ENCODE measurements at regions not wholly inside any gene's neighbourhood (a gene's known extent, or its start where the extent isn't known, plus 50 kb on each side); places are given as distances from the start of the nearest gene placed in this dataset.

- no peak for FAIRE-seq
- Histone ChIP-seq H3K9me3 (ENCODE audit: control insufficient read depth, low read depth, low read length) (no peaks in the 10 kb centered on the region), H4K20me1 (ENCODE audit: control insufficient read depth, extremely low read depth, insufficient read depth, low read length) (no peaks in the 10 kb centered on the region), H3K79me2 (ENCODE audit: control insufficient read depth, insufficient read depth, low read length) (no peaks in the 10 kb centered on the region), H3K4me1 (ENCODE audit: control insufficient read depth, extremely low read depth, insufficient read depth, low read length) (no peaks in the 10 kb centered on the region), H3K27ac (ENCODE audit: control insufficient read depth, insufficient read depth, low read length) (no peak overlapping the region), H3K4me2 (ENCODE audit: control insufficient read depth, extremely low read depth, insufficient read depth, low read depth, low read length) (no peak overlapping the region), H2AFZ (ENCODE audit: control insufficient read depth, low read length) (no peak overlapping the region), H3K9ac (ENCODE audit: control insufficient read depth, extremely low read depth, insufficient read depth, low read length) (no peak overlapping the region), H3K4me3 (ENCODE audit: control insufficient read depth in 2 of 3, extremely low read depth in 1 of 3, insufficient read depth in 2 of 3, low read depth in 1 of 3, low read length in 3 of 3) (no peak overlapping the region), H3K36me3 (ENCODE audit: control insufficient read depth in 2 of 2, extremely low read depth in 1 of 2, insufficient read depth in 2 of 2, low read length in 2 of 2) (no peaks in the 10 kb centered on the region), H3K27me3 (ENCODE audit: control insufficient read depth, extremely low read depth, insufficient read depth, low read length) (no peaks in the 10 kb centered on the region), H3K9me1 (ENCODE audit: control insufficient read depth, extremely low read depth, insufficient read depth, low read length) (no peaks in the 10 kb centered on the region)
- no peak for DNase-seq (ENCODE audit: low read depth, low spot score)
- TF ChIP-seq CTCF (optimal IDR thresholded peaks at IDR 0.05 in 1 of 3, IDR thresholded peaks at IDR 0.05 in 1 of 3, conservative IDR thresholded peaks at IDR 0.05 in 1 of 3; ENCODE audit: extremely low read depth in 1 of 3, insufficient read depth in 2 of 3, low read length in 3 of 3) (no peak), EZH2 (IDR thresholded peaks at IDR 0.05; ENCODE audit: low read length) (no peak)
- dilution Hi-C loops (cut with MboI; ENCODE audit: extremely low pct_ligation_motif_present, low sequenced_read_pairs) = no loop called here
These were observed 88.6 kb upstream of the FHL2 start for GRCh38 chr2:105487142-105488069.

GRCh38 chr2:105486762-105487141, 87.9 kb upstream of the FHL2 start:
- Histone ChIP-seq H3K4me2 (ENCODE audit: control insufficient read depth, extremely low read depth, insufficient read depth, low read depth, low read length) (no peak overlapping the region), H3K27me3 (ENCODE audit: control insufficient read depth, extremely low read depth, insufficient read depth, low read length) (no peaks in the 10 kb centered on the region), H3K36me3 (ENCODE audit: control insufficient read depth in 2 of 2, extremely low read depth in 1 of 2, insufficient read depth in 2 of 2, low read length in 2 of 2) (no peaks in the 10 kb centered on the region), H3K9ac (ENCODE audit: control insufficient read depth, extremely low read depth, insufficient read depth, low read length) (no peak overlapping the region), H4K20me1 (ENCODE audit: control insufficient read depth, extremely low read depth, insufficient read depth, low read length) (no peaks in the 10 kb centered on the region), H3K4me3 (ENCODE audit: control insufficient read depth in 2 of 3, extremely low read depth in 1 of 3, insufficient read depth in 2 of 3, low read depth in 1 of 3, low read length in 3 of 3) (no peak overlapping the region), H3K9me1 (ENCODE audit: control insufficient read depth, extremely low read depth, insufficient read depth, low read length) (no peaks in the 10 kb centered on the region), H2AFZ (ENCODE audit: control insufficient read depth, low read length) (no peak overlapping the region), H3K9me3 (ENCODE audit: control insufficient read depth, low read depth, low read length) (no peaks in the 10 kb centered on the region), H3K27ac (ENCODE audit: control insufficient read depth, insufficient read depth, low read length) (no peak overlapping the region), H3K4me1 (ENCODE audit: control insufficient read depth, extremely low read depth, insufficient read depth, low read length) (no peaks in the 10 kb centered on the region), H3K79me2 (ENCODE audit: control insufficient read depth, insufficient read depth, low read length) (no peaks in the 10 kb centered on the region)
- no peak for TF ChIP-seq CTCF (optimal IDR thresholded peaks at IDR 0.05 in 1 of 3, IDR thresholded peaks at IDR 0.05 in 1 of 3, conservative IDR thresholded peaks at IDR 0.05 in 1 of 3; ENCODE audit: extremely low read depth in 1 of 3, insufficient read depth in 2 of 3, low read length in 3 of 3)
- TF ChIP-seq EZH2 (IDR thresholded peaks at IDR 0.05; ENCODE audit: low read length) = no peak
- dilution Hi-C loops (cut with MboI; ENCODE audit: extremely low pct_ligation_motif_present, low sequenced_read_pairs) = no loop called here
- no peak for FAIRE-seq
- DNase-seq (ENCODE audit: low read depth, low spot score) = no peak

Data from keratinocyte (primary cell).